SK-N-SH (cell line): ENCODE measurements at regions not wholly inside any gene's neighbourhood (a gene's known extent, or its start where the extent isn't known, plus 50 kb on each side); places are given as distances from the start of the nearest gene placed in this dataset.

ENCODE experiments used
- CTCF ChIA-PET: fragments of 300-600, 350-600 bp; formaldehyde crosslinking; extraction: SDS; loops from one replicate; lab custom pipeline; 2021; lab: Yijun Ruan, JAX
- POLR2A ChIA-PET: fragments of 350-600 bp; sonication (Branson Sonifier 250); formaldehyde crosslinking; extraction: SDS; loops from one replicate; lab custom pipeline; 2020; ENCODE audit warnings: antibody characterized with exemption, inconsistent platforms; lab: Yijun Ruan, JAX
- DNase-seq: peaks from one replicate; pipeline ENCODE4 v3.0.0; 2012
- H2AFZ ChIP-seq: fragments of 200-600 bp; sonication (generic); 2 replicates; pipeline ENCODE4 v1.8.1; 2016; ENCODE audit warnings: antibody characterized with exemption, mild to moderate bottlenecking, low read depth
- H3F3A ChIP-seq: fragments of 200-600 bp; sonication (generic); replicated peaks from 2 replicates; pipeline ENCODE3; 2016; ENCODE audit warnings: antibody characterized with exemption, mild to moderate bottlenecking; ENCODE audit not compliant: insufficient read depth
- H3K27ac ChIP-seq, 2 experiments: fragments of 200-500 bp in 1 of 2; fragments of 200-600 bp in 1 of 2; sonication (Bioruptor generic) in 1 of 2; sonication (generic), shearing (Covaris generic) in 1 of 2; 2 replicates each; pipeline versions ENCODE4 v1.5.1 to v1.6.1; 2014 to 2016; ENCODE audit warnings: low read depth in 2 of 2, inconsistent platforms in 1 of 2, low read length in 1 of 2, mild to moderate bottlenecking in 1 of 2, mixed read lengths in 1 of 2
- H3K27me3 ChIP-seq: fragments of 200-600 bp; sonication (generic), shearing (Covaris generic); 2 replicates; pipeline ENCODE4 v1.6.1; 2016; ENCODE audit warnings: mixed run types; ENCODE audit not compliant: insufficient read depth
- H3K36me3 ChIP-seq, 2 experiments: fragments of 200-500 bp in 1 of 2; fragments of 200-600 bp in 1 of 2; sonication (Bioruptor generic) in 1 of 2; sonication (generic) in 1 of 2; replicated peaks in 1 of 2; 2 replicates each; pipeline versions ENCODE3 to v1.5.1; 2014 to 2016; ENCODE audit warnings: low read length in 1 of 2, mild to moderate bottlenecking in 1 of 2; ENCODE audit not compliant: insufficient read depth in 2 of 2, control insufficient read depth in 1 of 2
- H3K4me1 ChIP-seq, 2 experiments: fragments of 200-500 bp in 1 of 2; fragments of 200-600 bp in 1 of 2; sonication (Bioruptor generic) in 1 of 2; sonication (generic), shearing (Covaris generic) in 1 of 2; 2 replicates each; pipeline versions ENCODE4 v1.5.1 to v1.6.1; 2014 to 2016; ENCODE audit warnings: low read depth in 1 of 2, low read length in 1 of 2, mixed run types in 1 of 2; ENCODE audit not compliant: insufficient read depth in 2 of 2, control insufficient read depth in 1 of 2
- H3K4me2 ChIP-seq: fragments of 200-600 bp; sonication (generic), shearing (Covaris generic); 2 replicates; pipeline ENCODE4 v1.6.1; 2017; ENCODE audit warnings: mixed run types
- H3K4me3 ChIP-seq, 2 experiments: fragments of 200-500 bp in 1 of 2; fragments of 200-600 bp in 1 of 2; sonication (Bioruptor generic) in 1 of 2; sonication (generic), shearing (Covaris generic) in 1 of 2; 2 replicates each; pipeline versions ENCODE4 v1.5.1 to v1.8.1; 2014 to 2016; ENCODE audit warnings: low read depth in 2 of 2, inconsistent platforms in 1 of 2, low read length in 1 of 2, mild to moderate bottlenecking in 1 of 2, mixed read lengths in 1 of 2, moderate library complexity in 1 of 2
- H3K79me2 ChIP-seq: fragments of 200-600 bp; sonication (generic); 2 replicates; pipeline ENCODE4 v1.8.1; 2017; ENCODE audit warnings: mild to moderate bottlenecking; ENCODE audit not compliant: insufficient read depth
- H3K9ac ChIP-seq: fragments of 200-600 bp; sonication (generic); 2 replicates; pipeline ENCODE4 v1.6.1; 2017; ENCODE audit warnings: mixed run types
- H3K9me2 ChIP-seq: fragments of 200-600 bp; sonication (generic); 2 replicates; pipeline ENCODE4 v1.6.1; 2017; ENCODE audit warnings: mixed run types
- H3K9me3 ChIP-seq: fragments of 200-600 bp; sonication (generic); 2 replicates; pipeline ENCODE4 v1.6.1; 2017; ENCODE audit warnings: mixed run types, mild to moderate bottlenecking, moderate library complexity
- H4K20me1 ChIP-seq: fragments of 200-600 bp; sonication (generic); 2 replicates; pipeline ENCODE4 v1.6.1; 2017; ENCODE audit warnings: mild to moderate bottlenecking, mixed run types; ENCODE audit not compliant: insufficient read depth
- CHD2 ChIP-seq: fragments of 150-350 bp; IDR thresholded peaks from 2 replicates; pipeline ENCODE4 v1.6.1; 2018; ENCODE audit warnings: low read length; ENCODE audit not compliant: partially characterized antibody
- CTCF ChIP-seq: fragments of 200-600 bp; sonication (generic); IDR thresholded peaks from 2 replicates; pipeline ENCODE4 v1.6.1; 2017; ENCODE audit warnings: antibody characterized with exemption, mild to moderate bottlenecking, moderate library complexity
- ELF1 ChIP-seq: IDR thresholded peaks from 2 replicates; pipeline ENCODE4 v1.4.0; 2012
- GABPA ChIP-seq: IDR thresholded peaks from 2 replicates; pipeline ENCODE4 v1.4.0; 2012; ENCODE audit warnings: low read depth, mild to moderate bottlenecking
- GATA2 ChIP-seq: sonication (generic); formaldehyde crosslinking; IDR thresholded peaks from 2 replicates; pipeline ENCODE4 v1.5.0; 2020; ENCODE audit warnings: mild to moderate bottlenecking, missing genetic modification reagents
- IRF3 ChIP-seq: fragments of 150-350 bp; IDR thresholded peaks from 2 replicates; pipeline ENCODE4 v1.6.1; 2016; ENCODE audit warnings: mild to moderate bottlenecking, low read depth, low read length
- JUND ChIP-seq: IDR thresholded peaks from 2 replicates; pipeline ENCODE4 v1.4.0; 2012
- MEF2A ChIP-seq: IDR thresholded peaks from 2 replicates; pipeline ENCODE4 v1.4.0; 2012; ENCODE audit warnings: low read depth, borderline replicate concordance
- MXI1 ChIP-seq: IDR thresholded peaks from 2 replicates; pipeline ENCODE4 v1.6.1; 2012; ENCODE audit warnings: mild to moderate bottlenecking, low read depth, low read length, improper control_type of control experiment
- PBX3 ChIP-seq: IDR thresholded peaks from 2 replicates; pipeline ENCODE4; 2012
- POLR2AphosphoS5 ChIP-seq: IDR thresholded peaks from 2 replicates; pipeline ENCODE4 v1.6.1; 2012; ENCODE audit warnings: low read depth, low read length
- RAD21 ChIP-seq: IDR thresholded peaks from 2 replicates; pipeline ENCODE4 v1.6.1; 2012; ENCODE audit warnings: mild to moderate bottlenecking, low read length
- RCOR1 ChIP-seq: fragments of 150-350 bp; IDR thresholded peaks from 2 replicates; pipeline ENCODE4 v1.6.1; 2017; ENCODE audit warnings: antibody characterized with exemption, low read length
- RFX5 ChIP-seq: IDR thresholded peaks from 2 replicates; pipeline ENCODE4 v1.6.1; 2012; ENCODE audit warnings: mild to moderate bottlenecking, improper control_type of control experiment, low read length
- RXRA ChIP-seq: IDR thresholded peaks from 2 replicates; pipeline ENCODE4 v1.4.0; 2012; ENCODE audit warnings: low read depth, mild to moderate bottlenecking, borderline replicate concordance
- SIN3A ChIP-seq: IDR thresholded peaks from 2 replicates; pipeline ENCODE4 v1.6.1; 2012; ENCODE audit warnings: low read depth, mild to moderate bottlenecking, low read length, moderate library complexity, borderline replicate concordance
- SMC3 ChIP-seq: IDR thresholded peaks from 2 replicates; pipeline ENCODE4 v1.6.1; 2012; ENCODE audit warnings: low read depth, low read length, improper control_type of control experiment
- TEAD4 ChIP-seq: IDR thresholded peaks from 2 replicates; pipeline ENCODE4 v1.4.0; 2012; ENCODE audit warnings: mild to moderate bottlenecking, borderline replicate concordance; ENCODE audit not compliant: insufficient read depth
- YY1 ChIP-seq: IDR thresholded peaks from 2 replicates; pipeline ENCODE4 v1.4.0; 2012; ENCODE audit warnings: low read depth, mild to moderate bottlenecking
- WGBS: methylation state at CpG from one replicate; pipeline ENCODE4 v1.1.6; 2017; ENCODE audit warnings: low lambda C conversion rate; 5-methylcytosine and 5-hydroxymethylcytosine counted together
- TF ChIP-seq, protein P1 (sequence below): IDR thresholded peaks from 2 replicates; pipeline ENCODE4 v1.4.0; 2012; ENCODE audit warnings: low read depth, borderline replicate concordance
- TF ChIP-seq, protein P2 (sequence below): IDR thresholded peaks from 2 replicates; pipeline ENCODE4 v1.4.0; 2012; ENCODE audit warnings: low read depth

GRCh38 chr12:92055877-92056276 lies 89.8 kb downstream of the BTG1 start:
- no peak overlapping the region for H3K9ac ChIP-seq
- H3K79me2 ChIP-seq: no peaks in the 10 kb centered on the region
- POLR2A ChIA-PET: no interaction called here
- no peak for DNase-seq
- H2AFZ ChIP-seq: no peak overlapping the region
- H3K9me2 ChIP-seq: no peaks in the 10 kb centered on the region
- H3K9me3 ChIP-seq: no peaks in the 10 kb centered on the region
- H3K4me3 ChIP-seq: no peak overlapping the region
- no peaks in the 10 kb centered on the region for H3K27me3 ChIP-seq
- no peak overlapping the region for H3K27ac ChIP-seq
- TF ChIP-seq SIN3A: no peak
- no peak for TF ChIP-seq TEAD4
- TF ChIP-seq RFX5: no peak
- TF ChIP-seq, protein P1, sequence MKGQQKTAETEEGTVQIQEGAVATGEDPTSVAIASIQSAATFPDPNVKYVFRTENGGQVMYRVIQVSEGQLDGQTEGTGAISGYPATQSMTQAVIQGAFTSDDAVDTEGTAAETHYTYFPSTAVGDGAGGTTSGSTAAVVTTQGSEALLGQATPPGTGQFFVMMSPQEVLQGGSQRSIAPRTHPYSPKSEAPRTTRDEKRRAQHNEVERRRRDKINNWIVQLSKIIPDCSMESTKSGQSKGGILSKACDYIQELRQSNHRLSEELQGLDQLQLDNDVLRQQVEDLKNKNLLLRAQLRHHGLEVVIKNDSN: no peak
- TF ChIP-seq MXI1: no peak
- no peak for TF ChIP-seq SMC3
- TF ChIP-seq PBX3: no peak
- TF ChIP-seq YY1: no peak
- no peak for TF ChIP-seq ELF1
- TF ChIP-seq RXRA: no peak
- no peak for TF ChIP-seq RAD21
- no peak for TF ChIP-seq IRF3
- TF ChIP-seq CHD2: no peak
- no peak for TF ChIP-seq RCOR1
- no peaks in the 10 kb centered on the region for H4K20me1 ChIP-seq
- H3K36me3 ChIP-seq: no peaks in the 10 kb centered on the region
- peaks cover 3 to 4% of the 10 kb centered on the region in 2 experiments; a peak in 1 of 4 replicates for H3K4me1 ChIP-seq
- no peak overlapping the region for H3K4me2 ChIP-seq
- 82% methylated on average over 4 of the region's 4 CpGs for WGBS
- CTCF ChIA-PET: interaction anchor here (1.3 kb wide), 1 partner anchor 88 kb away, joined by 4 read pairs; no protein-coding TSS in a partner anchor
- peaks cover 5% of the 10 kb centered on the region for H3F3A ChIP-seq

DNA sequence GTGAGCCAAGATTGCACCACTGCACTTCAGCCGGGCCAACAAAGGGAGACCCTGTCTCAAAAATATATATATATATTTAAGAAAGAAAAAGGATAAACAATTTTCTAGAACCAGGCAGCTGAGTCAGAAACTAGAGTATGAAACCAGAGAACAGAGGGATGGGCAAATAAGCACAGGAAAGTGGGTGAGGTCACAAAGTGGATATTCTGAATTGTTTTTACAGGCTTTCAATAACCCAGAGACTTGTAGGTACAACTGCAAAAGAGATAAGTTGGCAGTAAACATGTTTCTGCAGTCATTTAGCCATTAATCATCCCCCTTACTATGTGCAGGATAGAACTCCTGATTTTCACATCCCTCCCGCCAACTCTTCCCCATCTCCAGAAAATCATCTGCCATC lies 94.2 kb downstream of the BTG1 start:
- H3K9me2 ChIP-seq: no peaks in the 10 kb centered on the region
- H3K79me2 ChIP-seq: no peaks in the 10 kb centered on the region
- no peak overlapping the region for H3K4me2 ChIP-seq
- H3K36me3 ChIP-seq: no peaks in the 10 kb centered on the region
- ChIA-PET CTCF (no interaction called here), POLR2A (no interaction called here)
- no peaks in the 10 kb centered on the region for H3K9me3 ChIP-seq
- WGBS: 96% methylated on average over 2 of the region's 2 CpGs
- no peaks in the 10 kb centered on the region for H4K20me1 ChIP-seq
- H3K27me3 ChIP-seq: no peaks in the 10 kb centered on the region
- H3K9ac ChIP-seq: no peak overlapping the region
- no peak overlapping the region for H3K4me3 ChIP-seq
- H2AFZ ChIP-seq: no peak overlapping the region
- DNase-seq: no peak
- no peak overlapping the region for H3K27ac ChIP-seq
- no peaks in the 10 kb centered on the region for H3F3A ChIP-seq
- H3K4me1 ChIP-seq: peaks cover 0 to 10% of the 10 kb centered on the region in 2 experiments; a peak in 1 of 4 replicates
- TF ChIP-seq JUND: no peak
- TF ChIP-seq MXI1: no peak
- no peak for TF ChIP-seq IRF3
- no peak for TF ChIP-seq RCOR1
- no peak for TF ChIP-seq POLR2AphosphoS5
- no peak for TF ChIP-seq GATA2 (CRISPR knock-in tag)
- TF ChIP-seq SMC3: no peak
- no peak for TF ChIP-seq CTCF
- TF ChIP-seq GABPA: no peak
- TF ChIP-seq TEAD4: no peak
- TF ChIP-seq, protein P2, sequence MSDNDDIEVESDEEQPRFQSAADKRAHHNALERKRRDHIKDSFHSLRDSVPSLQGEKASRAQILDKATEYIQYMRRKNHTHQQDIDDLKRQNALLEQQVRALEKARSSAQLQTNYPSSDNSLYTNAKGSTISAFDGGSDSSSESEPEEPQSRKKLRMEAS: no peak
- TF ChIP-seq RXRA: no peak
- no peak for TF ChIP-seq MEF2A
